ENCODE measurements at regions not wholly inside any gene's neighbourhood (a gene's known extent, or its start where the extent isn't known, plus 50 kb on each side); places are given as distances from the start of the nearest gene placed in this dataset.

DNA sequence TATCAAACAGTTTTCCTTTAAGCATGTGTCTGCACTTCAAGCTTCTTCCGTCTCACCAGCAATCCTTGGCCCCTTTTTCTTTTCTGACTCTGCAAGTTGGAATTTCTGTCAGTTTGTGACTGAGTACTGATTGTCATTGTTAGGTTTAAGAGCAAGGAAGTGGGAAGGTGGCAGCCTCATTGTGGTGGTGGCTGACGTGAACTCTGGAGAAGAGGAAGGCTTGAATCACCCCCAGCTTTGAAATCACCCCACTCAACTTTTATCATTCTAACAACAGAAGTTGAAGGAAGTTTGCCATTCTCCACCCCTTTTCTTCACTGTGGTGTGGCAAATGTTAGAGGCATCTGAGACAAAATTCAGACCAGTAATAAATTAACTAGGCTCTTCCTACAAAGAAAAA, 231.6 kb upstream of the AGTR1 start:
- no peaks in the 10 kb centered on the region for H3K27me3 ChIP-seq (ENCODE audit: control insufficient read depth, insufficient read depth, low read length)
- H3K4me3 ChIP-seq (ENCODE audit: low read depth, low read length) = no peak overlapping the region
- FAIRE-seq (no peak), DNase-seq (ENCODE audit: low read depth) (no peak)
- TF ChIP-seq CTCF (IDR thresholded peaks at IDR 0.05; ENCODE audit: insufficient read depth, low read length, severe bottlenecking) = no peak
- no peaks in the 10 kb centered on the region for H3K36me3 ChIP-seq (ENCODE audit: control insufficient read depth, insufficient read depth, low read length)

- no peak for FAIRE-seq
- TF ChIP-seq CTCF (IDR thresholded peaks at IDR 0.05; ENCODE audit: insufficient read depth, low read length, severe bottlenecking) = no peak
- no peaks in the 10 kb centered on the region for H3K36me3 ChIP-seq (ENCODE audit: control insufficient read depth, insufficient read depth, low read length)
- no peak for DNase-seq (ENCODE audit: low read depth)
- H3K4me3 ChIP-seq (ENCODE audit: low read depth, low read length) = no peak overlapping the region
- no peaks in the 10 kb centered on the region for H3K27me3 ChIP-seq (ENCODE audit: control insufficient read depth, insufficient read depth, low read length)
Measured at GRCh38 chr3:148466980-148467740, 230.5 kb upstream of the AGTR1 start.

- DNase-seq (ENCODE audit: low read depth) = no peak
- no peaks in the 10 kb centered on the region for H3K36me3 ChIP-seq (ENCODE audit: control insufficient read depth, insufficient read depth, low read length)
- no peak overlapping the region for H3K4me3 ChIP-seq (ENCODE audit: low read depth, low read length)
- no peak for FAIRE-seq
- no peaks in the 10 kb centered on the region for H3K27me3 ChIP-seq (ENCODE audit: control insufficient read depth, insufficient read depth, low read length)
- no peak for TF ChIP-seq CTCF (IDR thresholded peaks at IDR 0.05; ENCODE audit: insufficient read depth, low read length, severe bottlenecking)
Measured at GRCh38 chr3:148477375-148477774, 220.3 kb upstream of the AGTR1 start.

DNA sequence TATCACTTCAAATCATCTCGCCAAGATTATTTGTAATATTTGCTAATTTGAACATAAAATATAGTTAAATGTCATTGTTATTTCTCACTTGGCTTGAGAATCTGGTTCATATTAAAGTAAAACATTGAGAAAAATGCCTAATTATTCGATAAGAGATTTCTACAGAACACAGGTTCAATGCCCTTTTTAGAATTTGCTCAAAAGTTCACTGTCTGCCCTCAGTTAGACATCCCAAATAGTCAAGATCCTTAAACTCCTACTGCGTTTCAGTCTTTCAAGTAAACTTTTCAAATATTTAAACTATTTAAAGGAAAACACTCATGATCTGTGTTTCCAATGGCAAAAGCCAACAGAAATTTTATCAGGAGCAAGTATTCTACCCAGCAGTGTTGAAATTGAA, 204.1 kb upstream of the AGTR1 start:
- Histone ChIP-seq H3K27me3 (ENCODE audit: control insufficient read depth, insufficient read depth, low read length) (no peaks in the 10 kb centered on the region), H3K36me3 (ENCODE audit: control insufficient read depth, insufficient read depth, low read length) (no peaks in the 10 kb centered on the region), H3K4me3 (ENCODE audit: low read depth, low read length) (no peak overlapping the region)
- DNase-seq (ENCODE audit: low read depth) = no peak
- no peak for TF ChIP-seq CTCF (IDR thresholded peaks at IDR 0.05; ENCODE audit: insufficient read depth, low read length, severe bottlenecking)
- FAIRE-seq = no peak

DNA sequence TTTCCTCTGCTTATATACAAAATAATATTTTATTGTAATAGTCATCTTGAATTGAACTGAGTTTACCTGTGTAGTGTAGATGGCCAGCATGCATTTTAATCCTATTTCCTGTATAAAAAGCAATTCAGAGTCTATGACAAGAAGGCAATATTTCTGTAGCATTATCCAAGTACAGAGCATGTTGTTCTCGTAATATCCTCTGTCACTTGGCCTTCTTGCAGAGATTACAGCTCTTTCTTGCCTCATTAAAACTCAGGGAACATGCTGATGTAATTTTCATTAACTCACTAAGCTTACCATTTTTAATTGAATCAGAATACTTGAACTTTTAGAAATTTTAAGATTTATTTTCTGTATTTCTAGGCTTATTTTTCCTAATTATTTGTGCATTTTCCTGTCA, 203.3 kb upstream of the AGTR1 start:
- DNase-seq (ENCODE audit: low read depth) (no peak), FAIRE-seq (no peak)
- H3K36me3 ChIP-seq (ENCODE audit: control insufficient read depth, insufficient read depth, low read length) = no peaks in the 10 kb centered on the region
- H3K27me3 ChIP-seq (ENCODE audit: control insufficient read depth, insufficient read depth, low read length) = no peaks in the 10 kb centered on the region
- TF ChIP-seq CTCF (IDR thresholded peaks at IDR 0.05; ENCODE audit: insufficient read depth, low read length, severe bottlenecking) = no peak
- no peak overlapping the region for H3K4me3 ChIP-seq (ENCODE audit: low read depth, low read length)

- no peak for FAIRE-seq
- TF ChIP-seq CTCF (IDR thresholded peaks at IDR 0.05; ENCODE audit: insufficient read depth, low read length, severe bottlenecking) = no peak
Measured at GRCh38 chr3:148500881-148501280, 196.8 kb upstream of the AGTR1 start.

More at GRCh38 chr3:148500881-148501280, 196.8 kb upstream of the AGTR1 start:
- no peak overlapping the region for H3K4me3 ChIP-seq (ENCODE audit: low read depth, low read length)
- no peaks in the 10 kb centered on the region for H3K36me3 ChIP-seq (ENCODE audit: control insufficient read depth, insufficient read depth, low read length)
- DNase-seq (ENCODE audit: low read depth) = no peak
- H3K27me3 ChIP-seq (ENCODE audit: control insufficient read depth, insufficient read depth, low read length) = no peaks in the 10 kb centered on the region
